GM18951 (cell line): ENCODE measurements at regions not wholly inside any gene's neighbourhood (a gene's known extent, or its start where the extent isn't known, plus 50 kb on each side); places are given as distances from the start of the nearest gene placed in this dataset.
A peak's percentile ranks its signal among the peaks of the same experiment; 100 is the strongest.

Experiments
- POLR2A ChIP-seq: IDR thresholded peaks from 4 replicates; pipeline ENCODE4 v1.6.1; 2011; ENCODE audit warnings: mild to moderate bottlenecking; ENCODE audit not compliant: insufficient read length, insufficient read depth; ENCODE audit errors: extremely low read depth
- in situ Hi-C: fragments of 300-500 bp; cut with MboI; formaldehyde crosslinking; loops from one replicate; pipeline ENCODE4 v1.12.0; 2022; ENCODE audit warnings: low sequenced_read_pairs, mixed read lengths, inconsistent platforms; ENCODE audit not compliant: unreplicated experiment

GRCh38 chr6:6376845-6377244 is 56.4 kb upstream of the F13A1 start:
- no peak for TF ChIP-seq POLR2A
- in situ Hi-C loops, result no loop called here

- TF ChIP-seq POLR2A, result no peak
- in situ Hi-C loops, result no loop called here
These were observed 57.2 kb upstream of the F13A1 start for GRCh38 chr6:6377621-6378020.

- in situ Hi-C loops, result no loop called here
- no peak for TF ChIP-seq POLR2A
These were observed 59.1 kb upstream of the F13A1 start for GRCh38 chr6:6379573-6379972.

GRCh38 chr6:6384520-6384919 is 64.1 kb upstream of the F13A1 start:
- in situ Hi-C loops, result no loop called here
- TF ChIP-seq POLR2A, result no peak

- no peak for TF ChIP-seq POLR2A
- in situ Hi-C loops, result no loop called here
These were observed 65.5 kb upstream of the F13A1 start for GRCh38 chr6:6386010-6386409.

GRCh38 chr6:6390849-6391602 is 70.6 kb upstream of the F13A1 start:
- peak; percentile 15 for TF ChIP-seq POLR2A
- in situ Hi-C loops, result loop anchor here (10.0 kb wide), 1 partner anchor 66 kb away; the partner anchor contains the start of gene F13A1

GRCh38 chr6:6392214-6393068 is 72.0 kb upstream of the F13A1 start:
- in situ Hi-C loops, result loop anchor here (10.0 kb wide), 1 partner anchor 68 kb away; the partner anchor contains the start of gene F13A1
- peak; percentile 11 for TF ChIP-seq POLR2A

GRCh38 chr6:6393069-6393529 is 72.6 kb upstream of the F13A1 start:
- no peak for TF ChIP-seq POLR2A
- in situ Hi-C loops, result loop anchor here (10.0 kb wide), 1 partner anchor 68 kb away; the partner anchor contains the start of gene F13A1

- TF ChIP-seq POLR2A, result no peak
- in situ Hi-C loops, result loop anchor here (10.0 kb wide), 1 partner anchor 71 kb away; the partner anchor contains the start of gene F13A1
These were observed 75.2 kb upstream of the F13A1 start for GRCh38 chr6:6395581-6396197.

GRCh38 chr6:6397842-6398241 is 77.4 kb upstream of the F13A1 start:
- in situ Hi-C loops, result loop anchor here (10.0 kb wide), 1 partner anchor 73 kb away; the partner anchor contains the start of gene F13A1
- TF ChIP-seq POLR2A, result no peak

- no peak for TF ChIP-seq POLR2A
- in situ Hi-C loops, result loop anchor here (10.0 kb wide), 1 partner anchor 75 kb away; the partner anchor contains the start of gene F13A1
These were observed 79.1 kb upstream of the F13A1 start for GRCh38 chr6:6399568-6399967.

- no peak for TF ChIP-seq POLR2A
- in situ Hi-C loops, result no loop called here
These were observed 80.9 kb upstream of the F13A1 start for GRCh38 chr6:6401401-6401800.

- in situ Hi-C loops, result no loop called here
- TF ChIP-seq POLR2A, result no peak
These were observed 81.5 kb upstream of the F13A1 start for GRCh38 chr6:6402006-6402405.

- TF ChIP-seq POLR2A, result no peak
- in situ Hi-C loops, result no loop called here
These were observed 82.1 kb upstream of the F13A1 start for GRCh38 chr6:6402591-6402990.
